C4-2B (cell line): ENCODE measurements at regions not wholly inside any gene's neighbourhood (a gene's known extent, or its start where the extent isn't known, plus 50 kb on each side); places are given as distances from the start of the nearest gene placed in this dataset.

Experiments
- H3K27ac ChIP-seq: fragments of 450-650 bp; 2 replicates; pipeline ENCODE4 v1.5.1; 2017
- ZFX ChIP-seq: fragments of 450-650 bp; IDR thresholded peaks from 2 replicates; pipeline ENCODE4 v1.6.1; 2017
- TF ChIP-seq, protein P1 (sequence below): fragments of 450-650 bp; conservative IDR thresholded peaks from 2 replicates; pipeline ENCODE4 v1.5.1; 2017; ENCODE audit warnings: mild to moderate bottlenecking

- H3K27ac ChIP-seq = no peak overlapping the region
- no peak for TF ChIP-seq ZFX
- TF ChIP-seq, protein P1, sequence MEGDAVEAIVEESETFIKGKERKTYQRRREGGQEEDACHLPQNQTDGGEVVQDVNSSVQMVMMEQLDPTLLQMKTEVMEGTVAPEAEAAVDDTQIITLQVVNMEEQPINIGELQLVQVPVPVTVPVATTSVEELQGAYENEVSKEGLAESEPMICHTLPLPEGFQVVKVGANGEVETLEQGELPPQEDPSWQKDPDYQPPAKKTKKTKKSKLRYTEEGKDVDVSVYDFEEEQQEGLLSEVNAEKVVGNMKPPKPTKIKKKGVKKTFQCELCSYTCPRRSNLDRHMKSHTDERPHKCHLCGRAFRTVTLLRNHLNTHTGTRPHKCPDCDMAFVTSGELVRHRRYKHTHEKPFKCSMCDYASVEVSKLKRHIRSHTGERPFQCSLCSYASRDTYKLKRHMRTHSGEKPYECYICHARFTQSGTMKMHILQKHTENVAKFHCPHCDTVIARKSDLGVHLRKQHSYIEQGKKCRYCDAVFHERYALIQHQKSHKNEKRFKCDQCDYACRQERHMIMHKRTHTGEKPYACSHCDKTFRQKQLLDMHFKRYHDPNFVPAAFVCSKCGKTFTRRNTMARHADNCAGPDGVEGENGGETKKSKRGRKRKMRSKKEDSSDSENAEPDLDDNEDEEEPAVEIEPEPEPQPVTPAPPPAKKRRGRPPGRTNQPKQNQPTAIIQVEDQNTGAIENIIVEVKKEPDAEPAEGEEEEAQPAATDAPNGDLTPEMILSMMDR = no peak
These were observed 205.2 kb downstream of the BRD1 start for GRCh38 chr22:49622241-49623105.

GRCh38 chr22:49621601-49622210 lies 206.0 kb downstream of the BRD1 start:
- TF ChIP-seq ZFX = no peak
- TF ChIP-seq, protein P1 = no peak
- H3K27ac ChIP-seq = no peak overlapping the region

DNA sequence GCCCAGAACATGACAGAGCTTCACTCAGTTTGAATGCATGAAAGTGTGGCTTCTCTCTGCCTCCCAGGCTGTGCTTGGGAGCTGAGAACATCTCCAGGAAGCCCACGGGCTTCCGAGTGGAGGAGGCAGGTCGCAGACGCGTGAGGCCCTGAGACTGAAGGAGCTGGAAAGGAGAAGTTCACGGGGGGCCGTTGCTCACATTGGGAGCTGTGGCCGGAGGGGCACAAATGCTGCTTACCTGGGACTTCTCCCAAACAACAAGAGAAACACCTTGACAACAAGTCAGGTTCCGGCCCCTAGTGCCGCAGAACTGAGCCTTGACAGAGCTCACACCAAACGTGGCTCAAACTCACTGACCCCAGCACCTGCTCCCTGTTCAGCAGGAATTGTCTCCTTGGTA lies 207.0 kb downstream of the BRD1 start:
- no peak for TF ChIP-seq ZFX
- TF ChIP-seq, protein P1 = no peak
- H3K27ac ChIP-seq = no peak overlapping the region

- TF ChIP-seq ZFX = no peak
- TF ChIP-seq, protein P1 = no peak
- H3K27ac ChIP-seq = no peak overlapping the region
These were observed 207.6 kb downstream of the BRD1 start for GRCh38 chr22:49620003-49620556.

DNA sequence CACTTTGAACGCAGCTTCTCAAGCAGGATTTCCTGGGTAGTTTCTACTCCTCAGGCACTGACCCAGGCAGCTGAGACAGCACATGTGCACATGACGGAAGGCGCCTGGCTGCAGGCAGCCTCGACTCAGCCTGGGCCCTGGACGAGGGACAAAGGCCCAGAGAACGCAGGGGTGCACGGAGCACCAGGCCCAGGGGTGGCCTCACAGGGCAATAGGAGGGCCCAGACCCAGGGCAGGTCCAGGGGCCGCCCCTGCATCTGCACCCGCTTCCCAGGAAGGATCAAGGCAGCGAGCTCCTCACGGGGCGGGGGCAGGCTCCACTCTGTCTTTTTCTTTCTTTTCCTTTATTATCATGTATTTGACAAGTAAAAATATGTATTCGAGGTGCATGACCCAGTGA lies 208.4 kb downstream of the BRD1 start:
- no peak for TF ChIP-seq ZFX
- TF ChIP-seq, protein P1 = no peak
- H3K27ac ChIP-seq = no peak overlapping the region

DNA sequence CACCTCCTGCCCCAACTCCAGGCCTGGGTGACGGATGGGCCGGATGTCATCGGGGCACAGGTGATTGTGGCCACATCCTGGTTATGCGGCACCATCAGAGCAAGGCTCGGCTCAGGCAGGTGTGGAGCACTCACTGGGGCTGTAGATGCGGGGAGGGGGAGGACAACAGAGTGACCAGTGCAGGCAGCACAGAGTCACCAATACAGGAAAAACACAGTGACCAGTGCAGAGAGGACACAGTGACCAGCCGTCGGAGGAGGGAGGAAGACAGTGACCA lies 209.1 kb downstream of the BRD1 start:
- TF ChIP-seq ZFX = no peak
- TF ChIP-seq, protein P1 = no peak
- H3K27ac ChIP-seq = no peak overlapping the region
